Middle frontal gyrus (tissue), 1 donor: ENCODE measurements at regions not wholly inside any gene's neighbourhood (a gene's known extent, or its start where the extent isn't known, plus 50 kb on each side); places are given as distances from the start of the nearest gene placed in this dataset.

ENCODE experiments used
- DNase-seq: peaks from one replicate; pipeline ENCODE4 v3.0.0-alpha.2; 2015; ENCODE audit warnings: low spot score; ENCODE audit errors: extremely low spot score

GRCh38 chr14:98714626-98715425 lies 557.2 kb downstream of the BCL11B start:
- DNase-seq = no peak

GRCh38 chr14:98716133-98716532 lies 555.9 kb downstream of the BCL11B start:
- DNase-seq = no peak

- DNase-seq = no peak
These were observed 550.9 kb downstream of the BCL11B start for GRCh38 chr14:98721061-98721460.

- DNase-seq = no peak
These were observed 547.3 kb downstream of the BCL11B start for GRCh38 chr14:98724734-98725133.

- DNase-seq = no peak
These were observed 546.8 kb downstream of the BCL11B start for GRCh38 chr14:98725191-98725590.

- DNase-seq = no peak
These were observed 546.3 kb downstream of the BCL11B start for GRCh38 chr14:98725676-98726075.

- DNase-seq = no peak
These were observed 545.2 kb downstream of the BCL11B start for GRCh38 chr14:98726585-98727405.

GRCh38 chr14:98728024-98728423 lies 544.0 kb downstream of the BCL11B start:
- no peak for DNase-seq

- no peak for DNase-seq
These were observed 543.2 kb downstream of the BCL11B start for GRCh38 chr14:98728836-98729235.

GRCh38 chr14:98731286-98731685 lies 540.7 kb downstream of the BCL11B start:
- DNase-seq = no peak

GRCh38 chr14:98731701-98732100 lies 540.3 kb downstream of the BCL11B start:
- DNase-seq = no peak

GRCh38 chr14:98733536-98733935 lies 538.5 kb downstream of the BCL11B start:
- no peak for DNase-seq

GRCh38 chr14:98736701-98737338 lies 535.2 kb downstream of the BCL11B start:
- no peak for DNase-seq

GRCh38 chr14:98741523-98741922 lies 530.5 kb downstream of the BCL11B start:
- no peak for DNase-seq

- DNase-seq = no peak
These were observed 530.0 kb downstream of the BCL11B start for GRCh38 chr14:98742001-98742400.

- DNase-seq = no peak
These were observed 528.5 kb downstream of the BCL11B start for GRCh38 chr14:98743536-98743935.

- no peak for DNase-seq
These were observed 523.0 kb downstream of the BCL11B start for GRCh38 chr14:98748966-98749365.

GRCh38 chr14:98751110-98751509 lies 520.9 kb downstream of the BCL11B start:
- no peak for DNase-seq

- no peak for DNase-seq
These were observed 519.3 kb downstream of the BCL11B start for GRCh38 chr14:98752660-98753059.

GRCh38 chr14:98754343-98755020 lies 517.5 kb downstream of the BCL11B start:
- no peak for DNase-seq

GRCh38 chr14:98756749-98757148 lies 515.2 kb downstream of the BCL11B start:
- no peak for DNase-seq
